GM23338 (cell line): ENCODE measurements at regions not wholly inside any gene's neighbourhood (a gene's known extent, or its start where the extent isn't known, plus 50 kb on each side); places are given as distances from the start of the nearest gene placed in this dataset.

ENCODE experiments used
- ATAC-seq: fragments of 200-7000 bp; cut with Tn5 transposase; 3 replicates; pipeline ENCODE4 v1.9.1; 2020
- DNase-seq: peaks from one replicate; pipeline ENCODE4 v3.0.0-alpha.2; 2015; ENCODE audit warnings: low spot score
- H2AFZ ChIP-seq: fragments of 200-600 bp; sonication (generic); 2 replicates; pipeline ENCODE4 v1.8.0; 2016; ENCODE audit warnings: antibody characterized with exemption, mild to moderate bottlenecking, moderate library complexity
- H3F3A ChIP-seq: fragments of 200-600 bp; sonication (generic); replicated peaks from 2 replicates; pipeline ENCODE4 v1.8.0; 2017; ENCODE audit warnings: antibody characterized with exemption, mixed run types, low read depth
- H3K27ac ChIP-seq: fragments of 200-600 bp; sonication (generic); 2 replicates; pipeline ENCODE4 v1.6.1; 2016; ENCODE audit warnings: low read depth
- H3K27me3 ChIP-seq: fragments of 200-600 bp; sonication (generic); 2 replicates; pipeline ENCODE4 v1.8.0; 2016; ENCODE audit warnings: mild to moderate bottlenecking, mixed run types, moderate library complexity; ENCODE audit not compliant: insufficient read depth
- H3K36me3 ChIP-seq: fragments of 200-600 bp; sonication (generic); 2 replicates; pipeline ENCODE4 v1.8.0; 2016; ENCODE audit warnings: mild to moderate bottlenecking; ENCODE audit not compliant: insufficient read depth
- H3K4me1 ChIP-seq: fragments of 200-600 bp; sonication (generic); 2 replicates; pipeline ENCODE4 v1.8.0; 2016; ENCODE audit warnings: mild to moderate bottlenecking, moderate library complexity; ENCODE audit not compliant: insufficient read depth
- H3K4me2 ChIP-seq: fragments of 200-600 bp; sonication (generic); 2 replicates; pipeline ENCODE4 v1.7.1; 2017; ENCODE audit warnings: mixed run types
- H3K4me3 ChIP-seq: fragments of 200-600 bp; sonication (generic); 2 replicates; pipeline ENCODE4 v1.6.1; 2016; ENCODE audit warnings: mixed run types
- H3K79me2 ChIP-seq: fragments of 200-600 bp; sonication (generic); replicated peaks from 2 replicates; pipeline ENCODE4 v1.8.0; 2017; ENCODE audit warnings: mild to moderate bottlenecking; ENCODE audit not compliant: insufficient read depth
- H3K9me2 ChIP-seq: fragments of 200-600 bp; sonication (generic); 2 replicates; pipeline ENCODE4 v1.8.0; 2017; ENCODE audit not compliant: insufficient read depth
- H4K20me1 ChIP-seq: fragments of 200-600 bp; sonication (generic); replicated peaks from 2 replicates; pipeline ENCODE4 v1.8.0; 2017; ENCODE audit warnings: mild to moderate bottlenecking; ENCODE audit not compliant: insufficient read depth
- H3K27ac Mint-ChIP-seq: 2 replicates; pipeline ENCODE4 v1.8.0; 2020; ENCODE audit warnings: inconsistent platforms, mild to moderate bottlenecking, moderate library complexity, mixed read lengths
- H3K27me3 Mint-ChIP-seq: 3 replicates; pipeline ENCODE4 v1.8.0; 2022; ENCODE audit warnings: low read depth, mild to moderate bottlenecking, moderate library complexity, mixed read lengths, inconsistent platforms; ENCODE audit not compliant: insufficient read depth, poor library complexity
- H3K36me3 Mint-ChIP-seq: 3 replicates; pipeline ENCODE4 v1.8.0; 2021; ENCODE audit warnings: low read depth, mild to moderate bottlenecking, inconsistent platforms, moderate library complexity, mixed read lengths
- H3K4me1 Mint-ChIP-seq: 3 replicates; pipeline ENCODE4 v1.8.0; 2020; ENCODE audit warnings: mild to moderate bottlenecking, inconsistent platforms, mixed read lengths
- H3K4me3 Mint-ChIP-seq: 3 replicates; pipeline ENCODE4 v1.8.0; 2021; ENCODE audit warnings: moderate library complexity, mild to moderate bottlenecking, inconsistent platforms, mixed read lengths
- H3K9me3 Mint-ChIP-seq: 3 replicates; pipeline ENCODE4 v1.8.0; 2020; ENCODE audit warnings: moderate library complexity, mild to moderate bottlenecking, inconsistent platforms, mixed read lengths
- CREB1 ChIP-seq: fragments of 250-450 bp; sonication (Bioruptor Pico); IDR thresholded peaks from 2 replicates; pipeline ENCODE4 v1.5.0; 2020; ENCODE audit warnings: low read depth, mild to moderate bottlenecking, moderate library complexity
- EZH2 ChIP-seq: fragments of 200-600 bp; sonication (generic); IDR thresholded peaks from one replicate; pipeline ENCODE4 v1.8.0; 2017; ENCODE audit warnings: antibody characterized with exemption, mild to moderate bottlenecking, low read depth; ENCODE audit not compliant: unreplicated experiment
- JUNB ChIP-seq: IDR thresholded peaks from one replicate; pipeline ENCODE4 v1.6.1; 2016; ENCODE audit warnings: antibody characterized with exemption; ENCODE audit not compliant: unreplicated experiment
- NANOG ChIP-seq: IDR thresholded peaks from 2 replicates; pipeline ENCODE4 v1.6.1; 2016; ENCODE audit warnings: antibody characterized with exemption, borderline replicate concordance
- POLR2AphosphoS5 ChIP-seq: IDR thresholded peaks from 2 replicates; pipeline ENCODE4 v1.6.1; 2016; ENCODE audit warnings: antibody characterized with exemption, low read depth
- REST ChIP-seq: IDR thresholded peaks from one replicate; pipeline ENCODE4 v1.6.1; 2018; ENCODE audit warnings: antibody characterized with exemption; ENCODE audit not compliant: unreplicated experiment
- STAT1 ChIP-seq: IDR thresholded peaks from one replicate; pipeline ENCODE4 v1.6.1; 2016; ENCODE audit warnings: antibody characterized with exemption; ENCODE audit not compliant: unreplicated experiment
- ZNF114 ChIP-seq: fragments of 250-450 bp; sonication (Bioruptor Pico); IDR thresholded peaks from 2 replicates; pipeline ENCODE4 v1.5.0; 2020; ENCODE audit warnings: mild to moderate bottlenecking, moderate library complexity
- ZNF331 ChIP-seq: fragments of 250-450 bp; sonication (Bioruptor Pico); IDR thresholded peaks from 2 replicates; pipeline ENCODE4 v1.5.0; 2020; ENCODE audit warnings: low read depth, mild to moderate bottlenecking, moderate library complexity
- TF ChIP-seq, protein P1 (sequence below): IDR thresholded peaks from 2 replicates; pipeline ENCODE4 v1.6.1; 2016; ENCODE audit warnings: antibody characterized with exemption
- TF ChIP-seq, protein P2 (sequence below), 2 experiments: fragments of 200-600 bp in 1 of 2; sonication (generic) in 1 of 2; conservative IDR thresholded peaks; 2 replicates each; pipeline versions ENCODE4 v1.5.1 to v1.6.1; 2016 to 2017; ENCODE audit warnings: antibody characterized with exemption in 2 of 2, low read depth in 2 of 2, mild to moderate bottlenecking in 2 of 2, moderate library complexity in 1 of 2

- Mint-ChIP-seq H3K36me3 (peaks cover 7% of the 10 kb centered on the region; the same call in 2 of the 3 replicates), H3K4me3 (no peak overlapping the region), H3K27me3 (peaks cover 4% of the 10 kb centered on the region), H3K9me3 (peaks cover 8% of the 10 kb centered on the region; the same call in 2 of the 3 replicates), H3K27ac (no peak overlapping the region), H3K4me1 (peaks cover 20% of the 10 kb centered on the region)
- H3K4me3 ChIP-seq, result no peak overlapping the region
- H3F3A ChIP-seq, result no peaks in the 10 kb centered on the region
- H3K27ac ChIP-seq, result no peak overlapping the region
- 0 out of 2 replicates have a peak, but pooled peaks cover 4% of the 10 kb centered on the region for H3K9me2 ChIP-seq
- H3K27me3 ChIP-seq, result no peaks in the 10 kb centered on the region
- no peaks in the 10 kb centered on the region for H4K20me1 ChIP-seq
- no peak for ATAC-seq
- H3K79me2 ChIP-seq, result no peaks in the 10 kb centered on the region
- DNase-seq, result no peak
- TF ChIP-seq POLR2AphosphoS5 (no peak), REST (no peak), CREB1 (no peak), NANOG (no peak), ZNF114 (no peak)
- TF ChIP-seq, protein P1, sequence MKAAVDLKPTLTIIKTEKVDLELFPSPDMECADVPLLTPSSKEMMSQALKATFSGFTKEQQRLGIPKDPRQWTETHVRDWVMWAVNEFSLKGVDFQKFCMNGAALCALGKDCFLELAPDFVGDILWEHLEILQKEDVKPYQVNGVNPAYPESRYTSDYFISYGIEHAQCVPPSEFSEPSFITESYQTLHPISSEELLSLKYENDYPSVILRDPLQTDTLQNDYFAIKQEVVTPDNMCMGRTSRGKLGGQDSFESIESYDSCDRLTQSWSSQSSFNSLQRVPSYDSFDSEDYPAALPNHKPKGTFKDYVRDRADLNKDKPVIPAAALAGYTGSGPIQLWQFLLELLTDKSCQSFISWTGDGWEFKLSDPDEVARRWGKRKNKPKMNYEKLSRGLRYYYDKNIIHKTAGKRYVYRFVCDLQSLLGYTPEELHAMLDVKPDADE, result no peak
- TF ChIP-seq, protein P2, sequence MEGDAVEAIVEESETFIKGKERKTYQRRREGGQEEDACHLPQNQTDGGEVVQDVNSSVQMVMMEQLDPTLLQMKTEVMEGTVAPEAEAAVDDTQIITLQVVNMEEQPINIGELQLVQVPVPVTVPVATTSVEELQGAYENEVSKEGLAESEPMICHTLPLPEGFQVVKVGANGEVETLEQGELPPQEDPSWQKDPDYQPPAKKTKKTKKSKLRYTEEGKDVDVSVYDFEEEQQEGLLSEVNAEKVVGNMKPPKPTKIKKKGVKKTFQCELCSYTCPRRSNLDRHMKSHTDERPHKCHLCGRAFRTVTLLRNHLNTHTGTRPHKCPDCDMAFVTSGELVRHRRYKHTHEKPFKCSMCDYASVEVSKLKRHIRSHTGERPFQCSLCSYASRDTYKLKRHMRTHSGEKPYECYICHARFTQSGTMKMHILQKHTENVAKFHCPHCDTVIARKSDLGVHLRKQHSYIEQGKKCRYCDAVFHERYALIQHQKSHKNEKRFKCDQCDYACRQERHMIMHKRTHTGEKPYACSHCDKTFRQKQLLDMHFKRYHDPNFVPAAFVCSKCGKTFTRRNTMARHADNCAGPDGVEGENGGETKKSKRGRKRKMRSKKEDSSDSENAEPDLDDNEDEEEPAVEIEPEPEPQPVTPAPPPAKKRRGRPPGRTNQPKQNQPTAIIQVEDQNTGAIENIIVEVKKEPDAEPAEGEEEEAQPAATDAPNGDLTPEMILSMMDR (conservative IDR thresholded peaks at IDR 0.05; ENCODE audit: low read depth in 2 of 2), result no peak
- H2AFZ ChIP-seq, result peak overlapping the region; percentile 86
- H3K36me3 ChIP-seq, result no peaks in the 10 kb centered on the region
- peaks cover 10% of the 10 kb centered on the region for H3K4me1 ChIP-seq
- no peak overlapping the region for H3K4me2 ChIP-seq
Observed at GRCh38 chr2:150125708-150126107, 361.8 kb downstream of the RND3 start.

- no peak overlapping the region for H3K4me3 ChIP-seq
- H3F3A ChIP-seq, result no peaks in the 10 kb centered on the region
- no peak for DNase-seq
- no peaks in the 10 kb centered on the region for H4K20me1 ChIP-seq
- 0 out of 2 replicates have a peak, but pooled peaks cover 4% of the 10 kb centered on the region for H3K9me2 ChIP-seq
- no peak overlapping the region for H3K4me3 Mint-ChIP-seq
- H3K27ac Mint-ChIP-seq, result no peak overlapping the region
- no peak for ATAC-seq
- peaks cover 15% of the 10 kb centered on the region for H3K4me1 ChIP-seq
- no peak overlapping the region for H3K4me2 ChIP-seq
- H3K27me3 ChIP-seq, result no peaks in the 10 kb centered on the region
- no peaks in the 10 kb centered on the region for H3K79me2 ChIP-seq
- peaks cover 7% of the 10 kb centered on the region; the same call in 2 of the 3 replicates for H3K36me3 Mint-ChIP-seq
- H3K4me1 Mint-ChIP-seq, result peaks cover 22% of the 10 kb centered on the region
- no peaks in the 10 kb centered on the region for H3K36me3 ChIP-seq
- peaks cover 8% of the 10 kb centered on the region; the same call in 2 of the 3 replicates for H3K9me3 Mint-ChIP-seq
- no peak overlapping the region for H3K27ac ChIP-seq
- peaks cover 4% of the 10 kb centered on the region for H3K27me3 Mint-ChIP-seq
- H2AFZ ChIP-seq, result no peak overlapping the region
- TF ChIP-seq ZNF114 (no peak), REST (no peak), NANOG (no peak), EZH2 (no peak), STAT1 (no peak), ZNF331 (CRISPR knock-in tag) (no peak), JUNB (no peak)
- TF ChIP-seq, protein P1, result no peak
Observed at GRCh38 chr2:150125188-150125587, 362.3 kb downstream of the RND3 start.
